Glutamatergic neuron (in vitro differentiated cells): ENCODE measurements at regions not wholly inside any gene's neighbourhood (a gene's known extent, or its start where the extent isn't known, plus 50 kb on each side); places are given as distances from the start of the nearest gene placed in this dataset.

Source experiments
- DNase-seq: peaks from one replicate; pipeline ENCODE4 v3.0.0; 2022
- H3K27ac Mint-ChIP-seq: one replicate; pipeline ENCODE4 v1.8.0; 2020; ENCODE audit warnings: mild to moderate bottlenecking, mixed read lengths, inconsistent platforms; ENCODE audit not compliant: unreplicated experiment
- H3K27me3 Mint-ChIP-seq: one replicate; pipeline ENCODE4 v1.8.0; 2020; ENCODE audit warnings: mild to moderate bottlenecking, moderate library complexity, mixed read lengths, inconsistent platforms; ENCODE audit not compliant: unreplicated experiment
- H3K36me3 Mint-ChIP-seq: one replicate; pipeline ENCODE4 v1.8.0; 2020; ENCODE audit warnings: mild to moderate bottlenecking, mixed read lengths, inconsistent platforms; ENCODE audit not compliant: unreplicated experiment
- H3K4me1 Mint-ChIP-seq: one replicate; pipeline ENCODE4 v1.8.0; 2020; ENCODE audit warnings: mild to moderate bottlenecking, low read depth, mixed read lengths, inconsistent platforms; ENCODE audit not compliant: unreplicated experiment
- H3K4me3 Mint-ChIP-seq: one replicate; pipeline ENCODE4 v1.8.0; 2020; ENCODE audit warnings: mild to moderate bottlenecking, mixed read lengths, inconsistent platforms; ENCODE audit not compliant: unreplicated experiment
- H3K9me3 Mint-ChIP-seq: one replicate; pipeline ENCODE4 v1.8.0; 2020; ENCODE audit warnings: mild to moderate bottlenecking, moderate library complexity, mixed read lengths, inconsistent platforms; ENCODE audit not compliant: unreplicated experiment
- TF ChIP-seq, protein P1 (sequence below): fragments of 200-600 bp; sonication (generic); IDR thresholded peaks from one replicate; pipeline ENCODE4 v1.5.0; 2021; ENCODE audit not compliant: partially characterized antibody, unreplicated experiment

- H3K36me3 Mint-ChIP-seq, result peaks cover 4% of the 10 kb centered on the region
- peaks cover 2% of the 10 kb centered on the region for H3K4me1 Mint-ChIP-seq
- DNase-seq, result no peak
- TF ChIP-seq, protein P1, sequence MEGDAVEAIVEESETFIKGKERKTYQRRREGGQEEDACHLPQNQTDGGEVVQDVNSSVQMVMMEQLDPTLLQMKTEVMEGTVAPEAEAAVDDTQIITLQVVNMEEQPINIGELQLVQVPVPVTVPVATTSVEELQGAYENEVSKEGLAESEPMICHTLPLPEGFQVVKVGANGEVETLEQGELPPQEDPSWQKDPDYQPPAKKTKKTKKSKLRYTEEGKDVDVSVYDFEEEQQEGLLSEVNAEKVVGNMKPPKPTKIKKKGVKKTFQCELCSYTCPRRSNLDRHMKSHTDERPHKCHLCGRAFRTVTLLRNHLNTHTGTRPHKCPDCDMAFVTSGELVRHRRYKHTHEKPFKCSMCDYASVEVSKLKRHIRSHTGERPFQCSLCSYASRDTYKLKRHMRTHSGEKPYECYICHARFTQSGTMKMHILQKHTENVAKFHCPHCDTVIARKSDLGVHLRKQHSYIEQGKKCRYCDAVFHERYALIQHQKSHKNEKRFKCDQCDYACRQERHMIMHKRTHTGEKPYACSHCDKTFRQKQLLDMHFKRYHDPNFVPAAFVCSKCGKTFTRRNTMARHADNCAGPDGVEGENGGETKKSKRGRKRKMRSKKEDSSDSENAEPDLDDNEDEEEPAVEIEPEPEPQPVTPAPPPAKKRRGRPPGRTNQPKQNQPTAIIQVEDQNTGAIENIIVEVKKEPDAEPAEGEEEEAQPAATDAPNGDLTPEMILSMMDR, result no peak
- H3K9me3 Mint-ChIP-seq, result peaks cover 3% of the 10 kb centered on the region
- H3K4me3 Mint-ChIP-seq, result no peak overlapping the region
- H3K27me3 Mint-ChIP-seq, result no peaks in the 10 kb centered on the region
- H3K27ac Mint-ChIP-seq, result no peak overlapping the region
Observed at GRCh38 chr11:32039149-32039548, 51.7 kb upstream of the RCN1 start.

DNA sequence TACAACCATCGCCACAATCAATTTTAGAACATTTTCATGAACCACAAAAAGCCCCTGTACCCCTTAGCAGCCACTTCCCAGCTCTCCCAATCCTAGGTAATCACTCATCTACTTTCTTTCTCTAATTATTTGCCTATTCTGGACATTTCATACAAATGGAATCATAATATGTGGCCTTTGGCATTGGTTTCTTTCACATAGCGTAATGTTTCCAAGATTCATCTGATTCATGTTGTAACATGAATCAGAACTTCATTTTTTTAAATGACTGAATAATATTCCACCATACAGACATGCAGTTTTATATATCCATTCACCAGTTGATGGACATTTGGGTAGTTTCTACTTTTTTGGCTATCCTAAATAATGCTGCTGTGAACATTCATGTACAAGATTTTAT, 56.2 kb upstream of the RCN1 start:
- Mint-ChIP-seq H3K9me3 (peaks cover under 1% of the 10 kb centered on the region), H3K4me1 (peaks cover 6% of the 10 kb centered on the region), H3K27ac (no peak overlapping the region), H3K4me3 (no peak overlapping the region), H3K36me3 (no peaks in the 10 kb centered on the region), H3K27me3 (peaks cover 3% of the 10 kb centered on the region)
- TF ChIP-seq, protein P1, result no peak
- no peak for DNase-seq

GRCh38 chr11:32034149-32034548, 56.7 kb upstream of the RCN1 start:
- no peak for DNase-seq
- Mint-ChIP-seq H3K36me3 (no peaks in the 10 kb centered on the region), H3K4me3 (no peak overlapping the region), H3K4me1 (peaks cover 8% of the 10 kb centered on the region), H3K27ac (no peak overlapping the region), H3K27me3 (peaks cover 3% of the 10 kb centered on the region), H3K9me3 (no peaks in the 10 kb centered on the region)
- TF ChIP-seq, protein P1, result no peak

GRCh38 chr11:32033491-32033890, 57.4 kb upstream of the RCN1 start:
- Mint-ChIP-seq H3K4me1 (peaks cover 8% of the 10 kb centered on the region), H3K4me3 (no peak overlapping the region), H3K27ac (no peak overlapping the region), H3K27me3 (peaks cover 3% of the 10 kb centered on the region), H3K36me3 (no peaks in the 10 kb centered on the region), H3K9me3 (no peaks in the 10 kb centered on the region)
- TF ChIP-seq, protein P1, result no peak
- DNase-seq, result no peak

GRCh38 chr11:32033067-32033466, 57.8 kb upstream of the RCN1 start:
- Mint-ChIP-seq H3K4me1 (peaks cover 8% of the 10 kb centered on the region), H3K27ac (no peak overlapping the region)
- TF ChIP-seq, protein P1, result no peak

More at GRCh38 chr11:32033067-32033466, 57.8 kb upstream of the RCN1 start:
- DNase-seq, result no peak
- Mint-ChIP-seq H3K4me3 (no peak overlapping the region), H3K36me3 (no peaks in the 10 kb centered on the region), H3K27me3 (peaks cover 3% of the 10 kb centered on the region), H3K9me3 (no peaks in the 10 kb centered on the region)
